ENCODE measurements at regions not wholly inside any gene's neighbourhood (a gene's known extent, or its start where the extent isn't known, plus 50 kb on each side); places are given as distances from the start of the nearest gene placed in this dataset.

DNA sequence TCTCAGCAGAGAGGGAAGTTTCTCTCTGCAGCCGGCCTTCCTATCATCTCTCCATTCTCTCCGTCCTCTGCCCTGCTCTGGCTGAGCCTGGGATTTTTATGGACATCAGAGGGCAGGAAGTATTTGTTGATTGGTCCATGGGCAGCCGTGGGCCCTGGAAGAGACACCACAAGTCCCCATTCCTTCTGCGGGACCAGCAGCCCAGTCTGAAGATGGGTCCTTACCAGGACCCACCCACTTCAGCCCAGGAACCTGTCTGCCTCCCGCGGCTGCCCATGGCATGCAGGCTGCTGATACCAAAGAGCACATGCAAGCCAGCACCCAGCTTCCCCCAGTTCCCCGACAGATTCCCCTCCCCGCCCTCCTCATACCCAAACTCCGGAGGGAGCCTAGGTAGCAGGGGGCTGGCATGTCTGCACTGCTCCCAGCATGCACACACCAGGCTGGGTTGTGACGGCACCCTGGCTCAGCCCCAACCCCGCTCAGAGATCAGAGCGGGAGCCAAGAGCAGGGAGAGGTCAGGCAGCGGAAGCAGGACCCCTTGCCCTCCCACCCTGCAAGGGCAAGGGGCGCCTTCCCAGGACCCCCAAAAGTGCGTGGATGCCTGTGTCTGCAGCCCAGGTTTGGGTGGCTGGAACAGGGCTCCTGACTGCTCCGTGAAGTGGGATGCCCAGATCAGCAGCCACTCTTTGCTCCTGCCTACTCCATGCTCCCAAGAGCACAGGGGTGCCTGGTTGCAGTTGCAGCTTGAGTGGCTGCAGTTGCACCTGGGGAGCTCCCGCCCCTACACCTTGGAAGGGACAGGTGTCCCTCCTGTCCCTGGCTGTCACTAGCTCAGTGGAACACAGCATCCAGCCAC is 538.6 kb upstream of the POT1 start:
- H3K79me2 ChIP-seq (ENCODE audit: control insufficient read depth, low read length), result no peaks in the 10 kb centered on the region
- no peaks in the 10 kb centered on the region for H3K9me2 ChIP-seq (replicated peaks; ENCODE audit: control insufficient read depth, low read length)
- H3K4me2 ChIP-seq (ENCODE audit: low read length), result no peak overlapping the region
- no peaks in the 10 kb centered on the region for H3K36me3 ChIP-seq (ENCODE audit: control insufficient read depth, low read length)
- no peaks in the 10 kb centered on the region for H4K20me1 ChIP-seq (ENCODE audit: control insufficient read depth, insufficient read depth, low read depth, low read length)
- no peaks in the 10 kb centered on the region for H3K9me3 ChIP-seq (ENCODE audit: control insufficient read depth, insufficient read depth, low read length)
- no peak overlapping the region for H3K4me3 ChIP-seq (ENCODE audit: low read length)
- no peak overlapping the region for H3K27ac ChIP-seq (ENCODE audit: low read depth, low read length)
- no peaks in the 10 kb centered on the region for H3K4me1 ChIP-seq (ENCODE audit: control insufficient read depth, low read length)
- H3K27me3 ChIP-seq (ENCODE audit: control insufficient read depth, low read length), result no peaks in the 10 kb centered on the region
- TF ChIP-seq, protein P1, sequence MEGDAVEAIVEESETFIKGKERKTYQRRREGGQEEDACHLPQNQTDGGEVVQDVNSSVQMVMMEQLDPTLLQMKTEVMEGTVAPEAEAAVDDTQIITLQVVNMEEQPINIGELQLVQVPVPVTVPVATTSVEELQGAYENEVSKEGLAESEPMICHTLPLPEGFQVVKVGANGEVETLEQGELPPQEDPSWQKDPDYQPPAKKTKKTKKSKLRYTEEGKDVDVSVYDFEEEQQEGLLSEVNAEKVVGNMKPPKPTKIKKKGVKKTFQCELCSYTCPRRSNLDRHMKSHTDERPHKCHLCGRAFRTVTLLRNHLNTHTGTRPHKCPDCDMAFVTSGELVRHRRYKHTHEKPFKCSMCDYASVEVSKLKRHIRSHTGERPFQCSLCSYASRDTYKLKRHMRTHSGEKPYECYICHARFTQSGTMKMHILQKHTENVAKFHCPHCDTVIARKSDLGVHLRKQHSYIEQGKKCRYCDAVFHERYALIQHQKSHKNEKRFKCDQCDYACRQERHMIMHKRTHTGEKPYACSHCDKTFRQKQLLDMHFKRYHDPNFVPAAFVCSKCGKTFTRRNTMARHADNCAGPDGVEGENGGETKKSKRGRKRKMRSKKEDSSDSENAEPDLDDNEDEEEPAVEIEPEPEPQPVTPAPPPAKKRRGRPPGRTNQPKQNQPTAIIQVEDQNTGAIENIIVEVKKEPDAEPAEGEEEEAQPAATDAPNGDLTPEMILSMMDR (IDR thresholded peaks at IDR 0.05; ENCODE audit: low read depth, low read length, poor library complexity, severe bottlenecking), result no peak
- no peak for TF ChIP-seq EZH2phosphoT487 (IDR thresholded peaks at IDR 0.05; ENCODE audit: borderline replicate concordance, low read length)
- no peaks in the 10 kb centered on the region for H3F3A ChIP-seq (ENCODE audit: control insufficient read depth, insufficient read depth)

DNA sequence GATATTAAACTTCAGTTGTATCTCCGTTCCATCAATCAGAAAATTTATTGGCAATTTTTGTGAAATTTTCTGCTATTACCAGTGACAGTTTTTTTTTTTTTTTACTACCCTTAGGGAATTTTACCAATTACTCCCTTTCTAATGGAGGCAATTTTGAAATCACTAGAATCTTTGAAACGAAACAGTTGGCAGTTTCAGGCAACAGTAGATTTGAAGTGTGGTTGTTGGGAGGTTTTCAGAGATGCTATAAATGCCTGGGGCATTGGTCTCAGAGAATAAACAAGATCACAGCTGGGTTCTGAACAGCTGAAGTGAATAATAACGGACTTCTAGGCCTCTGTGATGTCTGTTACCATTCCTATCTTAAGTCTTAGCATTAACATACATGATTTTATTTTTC is 535.9 kb upstream of the POT1 start:
- Histone ChIP-seq H3K36me3 (ENCODE audit: control insufficient read depth, low read length) (no peaks in the 10 kb centered on the region), H3K27me3 (ENCODE audit: control insufficient read depth, low read length) (no peaks in the 10 kb centered on the region), H4K20me1 (ENCODE audit: control insufficient read depth, insufficient read depth, low read depth, low read length) (no peaks in the 10 kb centered on the region), H3K9me2 (replicated peaks; ENCODE audit: control insufficient read depth, low read length) (no peaks in the 10 kb centered on the region), H3K79me2 (ENCODE audit: control insufficient read depth, low read length) (no peaks in the 10 kb centered on the region), H3K4me2 (ENCODE audit: low read length) (no peak overlapping the region), H3K27ac (ENCODE audit: low read depth, low read length) (no peak overlapping the region), H3K4me3 (ENCODE audit: low read length) (no peak overlapping the region), H3K4me1 (ENCODE audit: control insufficient read depth, low read length) (no peaks in the 10 kb centered on the region), H3K9me3 (ENCODE audit: control insufficient read depth, insufficient read depth, low read length) (no peaks in the 10 kb centered on the region), H3F3A (ENCODE audit: control insufficient read depth, insufficient read depth) (no peaks in the 10 kb centered on the region)
- TF ChIP-seq, protein P1 (IDR thresholded peaks at IDR 0.05; ENCODE audit: low read depth, low read length, poor library complexity, severe bottlenecking), result no peak
- no peak for TF ChIP-seq EZH2phosphoT487 (IDR thresholded peaks at IDR 0.05; ENCODE audit: borderline replicate concordance, low read length)

DNA sequence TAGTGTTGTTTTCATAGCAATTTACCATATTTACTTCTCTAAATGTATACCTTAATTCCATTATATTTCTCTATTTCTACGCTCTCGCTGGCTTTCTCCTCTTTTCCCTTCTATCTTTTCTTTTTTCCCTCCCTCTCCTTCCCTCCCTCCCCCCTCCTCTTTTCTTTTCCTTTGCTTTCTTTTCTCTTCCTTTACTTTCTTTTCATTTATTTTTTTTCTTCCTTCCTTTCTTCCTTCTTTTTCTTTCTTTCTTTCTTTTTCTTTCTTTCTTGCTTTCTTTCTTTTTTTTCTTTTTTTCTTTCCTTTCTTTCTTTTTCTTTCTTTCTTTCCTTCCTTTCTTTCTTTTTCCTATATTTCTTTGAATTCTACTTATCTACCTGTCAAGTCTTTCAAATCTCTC is 533.0 kb upstream of the POT1 start:
- no peaks in the 10 kb centered on the region for H3K36me3 ChIP-seq (ENCODE audit: control insufficient read depth, low read length)
- no peaks in the 10 kb centered on the region for H3K4me1 ChIP-seq (ENCODE audit: control insufficient read depth, low read length)
- H3K27me3 ChIP-seq (ENCODE audit: control insufficient read depth, low read length), result no peaks in the 10 kb centered on the region
- no peaks in the 10 kb centered on the region for H3K9me2 ChIP-seq (replicated peaks; ENCODE audit: control insufficient read depth, low read length)
- H3K27ac ChIP-seq (ENCODE audit: low read depth, low read length), result no peak overlapping the region
- H3F3A ChIP-seq (ENCODE audit: control insufficient read depth, insufficient read depth), result no peaks in the 10 kb centered on the region
- peaks cover 5% of the 10 kb centered on the region; the same call in 1 of the 2 replicates for H3K9me3 ChIP-seq (ENCODE audit: control insufficient read depth, insufficient read depth, low read length)
- no peaks in the 10 kb centered on the region for H4K20me1 ChIP-seq (ENCODE audit: control insufficient read depth, insufficient read depth, low read depth, low read length)
- H3K79me2 ChIP-seq (ENCODE audit: control insufficient read depth, low read length), result no peaks in the 10 kb centered on the region
- H3K4me3 ChIP-seq (ENCODE audit: low read length), result no peak overlapping the region
- TF ChIP-seq EZH2phosphoT487 (IDR thresholded peaks at IDR 0.05; ENCODE audit: borderline replicate concordance, low read length), result no peak
- TF ChIP-seq, protein P1 (IDR thresholded peaks at IDR 0.05; ENCODE audit: low read depth, low read length, poor library complexity, severe bottlenecking), result no peak
- H3K4me2 ChIP-seq (ENCODE audit: low read length), result no peak overlapping the region

Measured in DOHH2 (cell line).